DND-41 (cell line): ENCODE measurements at regions not wholly inside any gene's neighbourhood (a gene's known extent, or its start where the extent isn't known, plus 50 kb on each side); places are given as distances from the start of the nearest gene placed in this dataset.

Source experiments
- ATAC-seq: fragments of 200-7000 bp; cut with Tn5 transposase; 3 replicates; pipeline ENCODE4 v1.9.1; 2021; ENCODE audit warnings: low read depth; ENCODE audit not compliant: insufficient read depth
- DNase-seq: peaks from one replicate; pipeline ENCODE4 v3.0.0-alpha.2; 2020
- H2AFZ ChIP-seq: 2 replicates; pipeline ENCODE4 v1.6.0; 2012; ENCODE audit warnings: low read depth, low read length
- H3K27ac ChIP-seq: 2 replicates; pipeline ENCODE4 v1.5.1; 2012; ENCODE audit warnings: low read length, inconsistent platforms
- H3K27me3 ChIP-seq: fragments of 200-600 bp; sonication (generic); 2 replicates; pipeline ENCODE4 v1.6.0; 2012; ENCODE audit warnings: low read length, mild to moderate bottlenecking, inconsistent platforms; ENCODE audit not compliant: insufficient read depth, poor library complexity
- H3K36me3 ChIP-seq: 2 replicates; pipeline ENCODE4 v1.5.1; 2012; ENCODE audit warnings: low read length, inconsistent platforms; ENCODE audit not compliant: insufficient read depth
- H3K4me1 ChIP-seq: 2 replicates; pipeline ENCODE4 v1.5.1; 2012; ENCODE audit warnings: mild to moderate bottlenecking, low read length; ENCODE audit not compliant: insufficient read depth
- H3K4me2 ChIP-seq: 2 replicates; pipeline ENCODE4 v1.6.0; 2012; ENCODE audit warnings: mild to moderate bottlenecking, moderate library complexity, low read length, inconsistent platforms; ENCODE audit not compliant: insufficient read depth
- H3K4me3 ChIP-seq, 2 experiments: fragments of 200-600 bp in 1 of 2; shearing (Covaris generic) in 1 of 2; 2 replicates each; pipeline ENCODE4 v1.5.1; 2012 to 2016; ENCODE audit warnings: inconsistent platforms in 2 of 2, low read length in 2 of 2, mild to moderate bottlenecking in 2 of 2, low read depth in 1 of 2, moderate library complexity in 1 of 2
- H3K79me2 ChIP-seq: 2 replicates; pipeline ENCODE4 v1.6.0; 2012; ENCODE audit warnings: low read length, inconsistent platforms; ENCODE audit not compliant: insufficient read depth
- H3K9ac ChIP-seq: 2 replicates; pipeline ENCODE4 v1.6.0; 2012; ENCODE audit warnings: low read depth, mild to moderate bottlenecking, inconsistent platforms, low read length, moderate library complexity
- H3K9me3 ChIP-seq: 2 replicates; pipeline ENCODE4 v1.5.1; 2012; ENCODE audit warnings: low read length, moderate library complexity, mild to moderate bottlenecking, inconsistent platforms; ENCODE audit not compliant: insufficient read depth, severe bottlenecking
- H4K20me1 ChIP-seq: 2 replicates; pipeline ENCODE4 v1.6.0; 2012; ENCODE audit warnings: low read length; ENCODE audit not compliant: insufficient read depth
- EZH2 ChIP-seq: IDR thresholded peaks from 3 replicates; pipeline ENCODE4 v1.6.1; 2012; ENCODE audit warnings: borderline replicate concordance, low read depth, mild to moderate bottlenecking, moderate library complexity, low read length, inconsistent platforms; ENCODE audit not compliant: severe bottlenecking
- TF ChIP-seq, protein P1 (sequence below): IDR thresholded peaks from 2 replicates; pipeline ENCODE4 v1.5.1; 2012; ENCODE audit warnings: borderline replicate concordance, low read length, moderate library complexity, mild to moderate bottlenecking; ENCODE audit not compliant: poor library complexity, severe bottlenecking; ENCODE audit errors: extremely low read depth

DNA sequence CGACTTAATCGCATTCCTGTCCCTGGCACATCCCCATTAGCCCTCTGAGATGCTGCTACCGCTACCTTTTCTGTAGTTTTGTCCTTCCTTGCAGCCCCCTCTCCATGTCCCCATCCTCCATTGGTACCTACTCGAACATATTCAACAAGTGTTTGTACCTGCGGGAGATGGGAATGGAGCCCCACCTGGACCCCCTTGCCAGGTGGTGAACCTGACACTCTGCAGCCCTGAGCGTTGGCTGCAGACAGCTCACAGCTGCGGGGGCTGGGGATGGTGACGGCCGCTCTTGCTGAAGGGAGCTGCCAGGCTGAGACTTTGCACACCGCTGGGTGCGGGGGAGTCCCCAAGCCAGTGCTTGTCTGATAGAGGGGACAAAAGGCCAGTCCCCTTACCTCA lies 96.3 kb upstream of the DAP start:
- no peak overlapping the region for H3K4me3 ChIP-seq
- H4K20me1 ChIP-seq: no peaks in the 10 kb centered on the region
- no peaks in the 10 kb centered on the region for H3K79me2 ChIP-seq
- no peak overlapping the region for H2AFZ ChIP-seq
- no peak for TF ChIP-seq EZH2
- TF ChIP-seq, protein P1, sequence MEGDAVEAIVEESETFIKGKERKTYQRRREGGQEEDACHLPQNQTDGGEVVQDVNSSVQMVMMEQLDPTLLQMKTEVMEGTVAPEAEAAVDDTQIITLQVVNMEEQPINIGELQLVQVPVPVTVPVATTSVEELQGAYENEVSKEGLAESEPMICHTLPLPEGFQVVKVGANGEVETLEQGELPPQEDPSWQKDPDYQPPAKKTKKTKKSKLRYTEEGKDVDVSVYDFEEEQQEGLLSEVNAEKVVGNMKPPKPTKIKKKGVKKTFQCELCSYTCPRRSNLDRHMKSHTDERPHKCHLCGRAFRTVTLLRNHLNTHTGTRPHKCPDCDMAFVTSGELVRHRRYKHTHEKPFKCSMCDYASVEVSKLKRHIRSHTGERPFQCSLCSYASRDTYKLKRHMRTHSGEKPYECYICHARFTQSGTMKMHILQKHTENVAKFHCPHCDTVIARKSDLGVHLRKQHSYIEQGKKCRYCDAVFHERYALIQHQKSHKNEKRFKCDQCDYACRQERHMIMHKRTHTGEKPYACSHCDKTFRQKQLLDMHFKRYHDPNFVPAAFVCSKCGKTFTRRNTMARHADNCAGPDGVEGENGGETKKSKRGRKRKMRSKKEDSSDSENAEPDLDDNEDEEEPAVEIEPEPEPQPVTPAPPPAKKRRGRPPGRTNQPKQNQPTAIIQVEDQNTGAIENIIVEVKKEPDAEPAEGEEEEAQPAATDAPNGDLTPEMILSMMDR: no peak
- ATAC-seq: no peak
- H3K36me3 ChIP-seq: no peaks in the 10 kb centered on the region
- no peak for DNase-seq
- no peak overlapping the region for H3K9ac ChIP-seq
- no peaks in the 10 kb centered on the region for H3K9me3 ChIP-seq
- no peak overlapping the region for H3K27ac ChIP-seq
- no peaks in the 10 kb centered on the region for H3K4me1 ChIP-seq
- H3K27me3 ChIP-seq: peaks cover 13% of the 10 kb centered on the region
- no peak overlapping the region for H3K4me2 ChIP-seq

DNA sequence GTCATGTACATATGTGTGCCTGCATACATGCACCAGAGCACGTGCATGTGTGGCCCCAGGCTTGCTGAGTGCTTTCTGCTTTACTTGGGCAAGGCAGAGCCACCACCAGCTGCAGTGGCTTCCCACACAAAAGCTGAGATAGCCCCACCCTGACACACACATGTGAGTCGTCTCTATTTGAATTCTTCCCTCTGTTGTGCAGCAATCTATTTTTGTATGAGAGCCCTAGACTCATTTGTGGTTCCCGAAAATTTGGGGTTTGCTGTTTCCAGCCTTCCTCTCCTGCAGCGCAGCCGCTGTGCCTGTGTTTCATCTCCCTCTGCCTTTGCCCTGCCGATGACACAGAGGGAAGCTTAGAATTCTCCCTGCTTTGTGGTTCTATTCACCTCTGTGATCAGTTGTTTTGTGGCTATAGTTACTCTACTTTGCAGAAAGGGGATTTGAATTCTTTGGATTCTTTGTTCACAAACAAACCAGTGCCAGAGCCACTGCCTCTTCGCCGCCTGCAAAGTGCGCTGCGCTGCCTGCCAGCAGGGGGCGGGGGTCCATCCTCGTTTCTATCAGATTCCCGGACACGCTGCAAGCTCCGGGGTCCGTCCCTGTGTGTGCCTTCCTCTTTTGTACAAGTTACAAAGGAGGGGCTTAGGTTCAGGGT lies 95.8 kb upstream of the DAP start:
- H4K20me1 ChIP-seq: no peaks in the 10 kb centered on the region
- no peaks in the 10 kb centered on the region for H3K79me2 ChIP-seq

DNA sequence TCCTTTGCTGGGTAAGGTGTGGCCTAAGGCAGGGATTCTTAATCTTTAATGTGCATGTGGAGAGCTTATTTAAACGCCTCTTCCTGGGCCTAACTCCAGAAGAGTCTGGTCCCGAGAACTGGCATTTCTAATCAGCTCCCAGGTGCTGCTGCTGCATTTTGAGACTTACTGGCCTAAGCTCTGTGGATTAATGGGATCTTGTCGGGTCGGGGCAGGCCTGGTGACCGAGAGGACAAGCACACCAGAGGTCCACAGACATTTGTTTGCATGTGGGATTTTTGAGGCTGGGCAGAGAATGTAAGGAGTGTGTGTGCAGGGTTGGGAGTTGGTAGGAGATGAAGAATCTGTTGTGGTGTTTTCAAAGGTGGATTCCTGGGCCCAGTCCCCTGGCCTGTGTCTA lies 95.0 kb upstream of the DAP start:
- H3K36me3 ChIP-seq: no peaks in the 10 kb centered on the region
- H3K27ac ChIP-seq: no peak overlapping the region
- ATAC-seq: no peak
- peaks cover 13% of the 10 kb centered on the region for H3K27me3 ChIP-seq
- no peaks in the 10 kb centered on the region for H4K20me1 ChIP-seq
- no peak overlapping the region for H3K9ac ChIP-seq
- no peaks in the 10 kb centered on the region for H3K9me3 ChIP-seq
- no peak for TF ChIP-seq EZH2
- TF ChIP-seq, protein P1: no peak
- H3K4me1 ChIP-seq: no peaks in the 10 kb centered on the region
- no peak overlapping the region for H2AFZ ChIP-seq
- H3K4me2 ChIP-seq: no peak overlapping the region
- no peak overlapping the region for H3K4me3 ChIP-seq
- no peak for DNase-seq
- no peaks in the 10 kb centered on the region for H3K79me2 ChIP-seq

More for the DNA sequence above, 95.8 kb upstream of the DAP start:
- H3K4me3 ChIP-seq: no peak overlapping the region
- ATAC-seq: no peak
- no peak overlapping the region for H3K27ac ChIP-seq
- H2AFZ ChIP-seq: no peak overlapping the region
- H3K4me2 ChIP-seq: no peak overlapping the region
- no peak overlapping the region for H3K9ac ChIP-seq
- H3K36me3 ChIP-seq: no peaks in the 10 kb centered on the region
- no peaks in the 10 kb centered on the region for H3K9me3 ChIP-seq
- no peak for DNase-seq
- H3K27me3 ChIP-seq: peaks cover 13% of the 10 kb centered on the region
- no peaks in the 10 kb centered on the region for H3K4me1 ChIP-seq
- no peak for TF ChIP-seq EZH2
- TF ChIP-seq, protein P1: peak; percentile 39
